HG02840 (cell line): ENCODE measurements at regions not wholly inside any gene's neighbourhood (a gene's known extent, or its start where the extent isn't known, plus 50 kb on each side); places are given as distances from the start of the nearest gene placed in this dataset.
"Not testable (repeated sequence)": the region's sequence is repeated elsewhere in the genome, so short reads cannot be mapped to it uniquely, and the experiment has no call there.

ENCODE experiments used
- ATAC-seq: cut with Tn5 transposase; IDR thresholded peaks from one replicate; pipeline ENCODE4 v1.9.1; 2021; ENCODE audit warnings: mild to moderate bottlenecking, moderate library complexity, moderate number of reproducible peaks; ENCODE audit not compliant: unreplicated experiment, low FRiP score

DNA sequence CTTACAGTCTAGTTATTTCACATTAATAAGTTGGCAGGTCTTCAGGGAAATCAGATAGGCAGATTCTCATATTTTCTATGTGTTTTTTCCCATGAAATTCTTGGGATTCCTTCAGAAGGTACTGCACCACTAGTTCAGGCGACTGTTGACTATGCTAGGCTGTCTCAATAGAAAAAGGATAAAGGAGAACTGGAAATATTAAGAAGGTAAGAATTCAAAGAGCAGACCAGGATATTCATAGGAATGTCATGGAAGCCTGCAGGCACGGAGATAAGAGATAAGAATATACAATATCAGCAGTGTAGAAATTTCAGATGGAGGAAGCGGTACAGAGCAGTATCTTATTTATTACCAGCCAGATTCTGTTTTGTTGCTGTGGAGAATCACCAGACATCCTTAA is 432.1 kb upstream of the MDFIC2 start:
- ATAC-seq: no peak

DNA sequence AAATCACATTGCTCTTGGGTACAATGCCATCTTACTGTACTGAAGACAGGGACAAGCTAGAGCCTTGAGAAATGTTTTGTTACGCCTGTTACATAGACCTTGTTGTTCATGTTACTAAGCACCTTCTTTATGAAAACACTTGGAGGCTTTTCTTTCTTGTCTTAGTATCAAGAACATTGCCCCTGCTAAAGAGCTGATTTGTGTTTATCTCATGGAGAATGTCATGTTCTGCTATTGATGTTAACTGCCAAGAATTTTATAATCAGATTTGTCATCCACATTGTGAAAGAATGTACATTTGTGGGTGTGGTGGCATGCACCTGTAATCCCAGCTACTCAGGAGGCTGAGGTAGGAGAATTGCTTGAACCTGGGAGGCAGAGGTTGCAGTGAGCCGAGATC is 431.3 kb upstream of the MDFIC2 start:
- no peak for ATAC-seq

DNA sequence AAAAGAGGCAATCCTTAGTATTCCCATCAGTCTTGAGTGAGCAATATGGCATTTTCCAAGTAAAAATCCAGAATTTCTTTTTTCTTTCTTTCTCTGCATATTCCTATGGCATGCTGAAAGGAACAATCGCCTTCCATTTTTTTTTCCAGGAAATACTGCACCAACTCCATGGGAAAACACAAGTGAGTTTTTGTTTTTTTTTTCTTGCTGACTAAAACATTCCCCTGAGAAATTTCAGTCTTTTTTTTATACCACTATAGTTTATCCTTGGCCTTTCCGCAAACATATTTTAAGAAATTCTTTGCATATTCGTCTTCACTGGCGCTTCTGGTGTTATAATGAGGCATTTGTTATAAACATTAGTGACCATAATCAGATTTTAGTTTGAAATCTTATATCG is 429.6 kb upstream of the MDFIC2 start:
- no peak for ATAC-seq

DNA sequence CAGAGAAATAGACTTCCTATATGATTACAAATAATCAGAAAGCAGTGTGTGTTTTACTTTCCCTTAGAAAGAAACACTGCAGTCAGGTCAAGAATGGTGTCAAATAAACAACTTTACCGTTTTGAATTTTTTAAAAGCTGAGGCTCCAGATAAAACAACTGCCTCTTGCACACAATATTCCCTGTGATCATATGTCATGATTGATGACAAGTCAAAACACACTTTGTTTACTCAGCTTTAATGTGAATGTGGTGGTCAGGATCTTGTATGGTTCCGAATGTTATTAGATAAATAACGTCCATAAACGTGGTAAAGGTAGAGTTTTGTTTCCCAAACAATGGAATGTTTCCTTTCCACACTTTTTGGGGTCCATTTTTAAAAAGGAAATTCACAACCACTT is 428.4 kb upstream of the MDFIC2 start:
- ATAC-seq: no peak

DNA sequence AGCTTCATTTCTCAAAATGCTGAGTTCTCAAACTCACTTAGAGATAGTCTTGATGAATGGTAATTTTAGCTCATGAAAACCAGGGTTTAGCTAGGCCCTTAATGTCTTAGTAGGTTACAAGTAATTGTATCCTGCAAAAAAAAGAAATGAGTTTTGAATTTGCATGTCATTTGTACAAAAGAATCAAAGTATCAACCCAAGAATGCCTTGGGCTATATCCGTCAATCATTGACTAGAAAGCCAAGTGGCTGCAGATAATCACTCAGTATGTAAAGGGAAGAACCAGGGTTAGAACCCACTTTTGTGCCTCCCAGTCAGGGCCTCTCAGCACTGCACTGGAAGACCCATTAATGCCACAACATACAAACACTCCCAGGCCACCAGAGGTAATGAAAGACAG is 427.6 kb upstream of the MDFIC2 start:
- no peak for ATAC-seq

DNA sequence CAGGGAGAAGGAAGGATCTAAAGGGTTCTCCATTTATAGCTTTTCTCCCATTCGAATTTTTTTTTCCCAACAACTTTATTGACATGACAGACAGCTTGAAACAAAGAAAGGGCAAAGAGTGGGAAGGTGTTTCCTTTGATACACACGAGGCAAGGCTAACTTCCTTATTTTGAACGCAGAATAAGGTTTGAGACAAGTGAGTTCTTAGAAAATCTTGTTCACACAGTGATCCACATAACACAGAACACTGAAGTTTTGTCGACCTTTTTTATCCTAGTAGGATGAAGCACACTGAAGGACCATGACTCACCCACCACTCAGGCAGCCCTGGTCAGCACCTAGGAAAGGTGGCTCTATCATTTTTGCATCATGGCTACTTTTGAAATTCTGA is 425.8 kb upstream of the MDFIC2 start:
- ATAC-seq: no peak

DNA sequence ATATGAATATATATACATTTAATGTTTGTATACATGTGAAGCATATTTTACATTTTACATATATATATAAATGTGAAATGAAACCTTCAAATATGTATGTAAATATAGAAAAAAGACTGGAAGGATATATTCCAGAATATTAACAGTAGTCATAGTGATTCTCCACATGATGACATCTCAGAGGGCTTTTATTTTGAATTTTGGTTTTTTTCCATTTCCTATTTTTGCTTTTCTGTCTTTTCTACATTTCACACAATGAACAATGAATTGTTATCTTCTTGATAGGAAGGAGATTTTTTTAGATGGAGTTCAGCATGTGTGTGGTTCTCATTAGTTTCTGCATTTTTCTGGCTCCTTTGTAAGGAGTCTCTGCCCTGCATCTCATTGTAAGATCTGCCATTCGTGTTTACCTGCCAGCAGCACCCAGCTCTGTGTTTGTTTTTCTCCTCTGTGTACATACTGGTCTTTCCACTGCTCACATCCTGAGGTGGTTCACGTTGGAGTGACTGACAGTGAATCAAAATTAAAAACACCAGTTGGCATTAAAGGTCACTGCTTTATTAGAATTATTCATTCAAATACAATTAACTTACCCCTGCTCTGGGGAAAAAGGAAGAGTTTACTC is 425.3 kb upstream of the MDFIC2 start:
- ATAC-seq: no peak

DNA sequence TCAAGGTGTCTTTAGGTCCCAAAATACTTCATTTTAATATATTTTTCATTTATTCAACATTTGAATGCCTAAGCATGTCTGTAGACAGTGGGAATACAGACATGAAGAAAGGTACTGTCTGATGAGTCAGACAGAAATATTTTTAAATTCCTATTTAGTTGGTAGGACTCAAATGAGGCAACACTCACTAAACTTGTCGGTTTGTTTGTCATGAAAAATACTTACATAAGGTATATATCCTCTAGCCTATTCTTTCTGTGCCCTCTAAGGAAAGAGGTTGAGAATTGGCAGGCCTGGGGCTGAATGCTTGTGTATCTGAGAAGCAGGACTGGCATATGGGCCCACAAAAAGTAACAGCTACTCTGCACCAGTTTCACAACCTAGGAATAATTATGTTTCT is 423.6 kb upstream of the MDFIC2 start:
- ATAC-seq: no peak

DNA sequence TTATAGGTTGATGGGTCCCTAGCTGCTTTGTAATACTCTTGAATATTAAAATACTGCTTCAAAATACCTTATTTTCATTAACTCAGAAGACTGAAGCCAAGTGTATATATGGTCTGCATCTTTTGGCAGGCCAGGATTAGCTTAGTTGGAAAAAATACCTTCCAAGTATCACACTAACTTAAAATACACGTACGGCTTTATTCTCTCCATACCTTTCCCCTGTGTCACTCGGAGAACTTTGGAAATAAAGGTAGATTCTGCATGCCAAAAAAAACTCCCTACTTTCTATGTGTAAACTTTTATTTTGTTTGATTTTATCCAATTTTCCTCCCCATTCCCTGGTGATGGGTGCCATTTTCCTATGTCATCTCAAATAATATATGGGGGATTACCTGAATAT is 422.3 kb upstream of the MDFIC2 start:
- no peak for ATAC-seq

DNA sequence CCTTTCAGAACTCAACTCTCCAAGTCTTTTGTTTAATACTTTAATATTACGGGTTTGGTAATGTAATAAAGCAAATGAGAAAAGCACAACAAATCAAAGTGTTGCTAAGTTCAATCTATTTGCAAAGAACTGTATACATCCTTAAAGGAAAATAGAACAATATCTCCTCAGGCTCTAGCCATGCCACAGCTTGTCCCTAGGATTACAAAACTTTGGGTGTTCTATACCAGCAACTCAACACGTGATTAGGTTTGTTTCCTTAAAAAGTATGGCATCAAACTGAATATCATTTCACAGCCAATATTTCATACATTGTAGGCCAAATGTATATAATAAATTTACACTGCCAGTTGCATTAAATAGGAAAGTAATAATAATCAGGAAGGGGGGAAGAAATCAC is 418.6 kb upstream of the MDFIC2 start:
- no peak for ATAC-seq

DNA sequence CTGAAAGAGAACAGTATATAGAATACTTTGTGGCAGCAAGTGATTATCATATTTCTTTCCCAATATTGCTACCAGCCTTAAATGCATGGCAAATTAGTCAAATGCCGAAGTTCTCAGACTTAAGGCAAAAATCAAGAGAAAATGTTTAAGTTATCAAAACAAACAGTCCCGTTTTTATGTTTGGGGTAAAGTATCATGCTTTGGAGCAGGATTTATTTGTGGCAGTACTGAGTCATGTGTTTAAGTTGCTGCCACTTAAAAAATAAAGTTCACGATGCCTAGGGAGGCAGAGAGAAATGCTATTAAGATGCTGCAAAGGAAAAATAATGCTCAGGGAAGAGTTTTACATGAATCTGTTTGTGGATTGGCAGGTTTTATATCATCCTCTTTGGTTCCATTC is 417.4 kb upstream of the MDFIC2 start:
- ATAC-seq: no peak

DNA sequence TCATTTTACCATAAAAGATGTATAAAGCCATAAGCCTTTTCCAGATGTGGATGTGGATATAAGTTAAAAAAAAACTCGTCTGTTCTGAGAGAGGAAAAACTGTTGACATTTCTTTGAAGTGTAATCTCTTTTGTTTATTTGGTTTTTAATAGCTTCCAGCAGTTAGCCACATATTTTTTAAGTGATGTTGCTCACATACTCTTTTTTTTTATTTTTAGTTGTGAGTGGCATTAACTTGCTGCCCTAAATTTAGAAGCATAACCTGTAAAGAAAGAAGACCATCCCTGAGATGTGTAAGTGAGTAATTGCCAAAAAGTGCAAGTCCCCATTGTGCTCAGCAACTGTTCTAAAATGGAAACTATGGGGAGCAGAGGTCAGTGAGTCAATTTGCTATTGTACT is 415.9 kb upstream of the MDFIC2 start:
- ATAC-seq: no peak

DNA sequence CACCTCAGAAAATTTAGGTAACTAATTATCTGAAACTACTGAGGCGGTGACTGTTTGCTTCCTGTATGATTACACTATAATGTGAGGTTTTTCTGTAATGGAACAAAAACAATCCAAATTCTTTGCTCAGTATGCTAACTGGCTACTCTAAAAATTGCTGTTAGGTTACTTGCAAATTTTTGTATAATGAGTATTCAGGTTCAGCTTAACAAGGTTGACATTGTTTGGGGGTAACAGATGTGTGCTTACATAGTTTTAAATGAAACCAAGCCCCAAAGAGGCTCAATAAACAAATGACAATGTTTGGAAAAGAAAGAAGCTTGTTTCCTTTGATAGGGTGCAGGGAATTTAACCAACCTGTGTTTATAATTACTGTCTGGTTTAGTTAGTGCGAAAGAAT is 414.5 kb upstream of the MDFIC2 start:
- ATAC-seq: no peak

DNA sequence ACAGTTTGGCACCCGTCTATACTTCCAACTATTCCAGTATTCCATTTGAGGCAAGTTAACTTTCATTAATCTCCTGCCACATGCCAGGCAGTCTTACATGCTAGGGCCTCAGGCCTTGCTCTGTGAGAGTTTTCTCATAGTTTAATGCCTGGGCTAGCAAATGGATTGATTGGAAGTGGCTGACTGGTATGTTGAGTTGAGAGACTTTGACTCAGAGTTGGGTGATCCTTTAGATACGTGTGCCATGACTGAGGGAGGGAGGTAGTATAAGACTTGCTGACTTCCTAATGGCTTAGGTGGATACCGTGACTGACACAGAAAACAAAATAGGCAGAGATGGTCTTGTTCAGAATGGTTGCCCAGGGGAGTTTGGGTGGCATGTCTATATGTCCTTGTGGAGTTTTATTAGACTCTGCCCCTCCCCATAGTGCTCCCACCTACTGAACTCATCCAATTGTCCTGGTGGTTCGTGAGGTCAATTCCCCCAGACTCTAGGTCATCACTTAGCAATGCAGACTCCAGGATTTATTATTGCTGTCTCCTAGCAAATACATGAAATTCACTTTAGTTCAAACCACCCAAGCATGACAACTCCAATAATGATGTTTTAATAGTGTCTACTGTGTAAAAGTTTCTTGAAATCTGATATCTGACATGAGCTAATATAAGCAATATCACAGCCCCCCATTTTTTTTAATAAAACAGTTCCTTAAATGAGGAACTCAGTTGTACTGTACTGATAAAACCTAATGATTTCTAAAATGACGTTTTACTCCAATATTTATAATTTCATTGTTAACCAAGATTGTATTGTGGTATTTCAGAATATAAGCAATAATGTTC is 413.9 kb upstream of the MDFIC2 start:
- ATAC-seq: no peak

DNA sequence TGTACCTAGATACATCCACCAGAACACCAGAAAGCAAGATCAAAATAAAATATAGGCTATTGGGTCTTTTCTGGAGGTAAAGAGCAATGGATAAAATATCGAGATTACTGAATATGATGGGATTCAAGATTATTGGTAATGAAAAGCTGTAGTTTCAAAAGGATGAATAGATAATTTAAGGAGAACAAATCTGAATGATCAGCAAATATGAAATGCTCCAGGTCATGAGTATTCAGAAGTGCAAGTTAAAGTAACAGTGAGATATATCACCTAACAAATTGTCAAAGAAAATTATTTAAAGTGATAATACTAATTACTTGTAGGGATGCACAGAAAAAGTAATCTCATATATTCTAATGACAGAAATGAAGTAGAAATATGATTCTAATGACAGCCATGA is 409.6 kb upstream of the MDFIC2 start:
- ATAC-seq: no peak

DNA sequence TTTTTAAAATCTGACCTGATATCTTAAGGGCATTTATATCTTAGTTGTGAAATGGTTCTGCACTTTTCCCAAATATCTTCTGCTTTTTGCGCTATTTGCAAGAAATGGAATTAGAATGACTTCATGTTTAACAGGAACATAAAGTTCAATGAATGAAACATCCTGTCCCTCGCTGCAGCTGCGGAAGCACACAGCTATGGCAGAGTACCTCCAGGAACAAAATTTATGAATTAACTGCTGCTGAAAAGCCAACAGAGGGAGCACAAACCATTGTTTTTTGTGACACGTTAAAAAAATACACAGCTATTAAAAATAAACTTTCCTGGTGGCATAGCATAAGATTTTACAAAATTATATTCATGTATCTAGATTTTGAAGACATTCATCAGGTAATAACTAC is 404.4 kb upstream of the MDFIC2 start:
- no peak for ATAC-seq

DNA sequence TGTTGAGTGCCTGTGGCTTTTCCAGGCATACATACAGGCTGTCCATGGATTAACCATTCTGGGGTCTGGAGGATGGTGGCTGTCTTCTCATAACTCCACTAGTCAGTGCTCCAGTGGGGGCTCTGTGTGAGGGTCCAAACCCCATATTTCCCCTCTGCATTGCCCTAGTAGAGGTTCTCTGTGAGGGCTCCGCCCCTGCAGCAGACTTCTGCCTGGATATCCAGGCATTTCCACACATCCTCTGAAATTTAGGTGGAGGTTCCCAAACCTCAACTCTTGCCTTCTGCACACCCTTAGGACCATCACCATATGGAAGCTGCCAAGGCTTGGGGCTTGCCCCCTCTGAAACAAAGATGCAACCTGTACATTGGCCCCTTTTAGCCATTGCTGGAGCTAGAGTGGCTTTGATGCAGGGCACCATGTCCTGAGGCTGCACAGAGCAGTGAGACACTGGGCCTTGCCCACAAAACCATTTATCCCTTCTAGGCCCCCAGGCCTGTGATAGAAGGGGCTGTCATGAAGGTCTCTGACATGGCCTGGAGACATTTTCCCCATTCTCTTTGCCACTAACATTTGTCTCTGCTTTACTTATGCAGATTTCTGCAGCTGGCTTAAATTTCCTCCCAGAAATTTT is 400.1 kb upstream of the MDFIC2 start:
- ATAC-seq: no peak

DNA sequence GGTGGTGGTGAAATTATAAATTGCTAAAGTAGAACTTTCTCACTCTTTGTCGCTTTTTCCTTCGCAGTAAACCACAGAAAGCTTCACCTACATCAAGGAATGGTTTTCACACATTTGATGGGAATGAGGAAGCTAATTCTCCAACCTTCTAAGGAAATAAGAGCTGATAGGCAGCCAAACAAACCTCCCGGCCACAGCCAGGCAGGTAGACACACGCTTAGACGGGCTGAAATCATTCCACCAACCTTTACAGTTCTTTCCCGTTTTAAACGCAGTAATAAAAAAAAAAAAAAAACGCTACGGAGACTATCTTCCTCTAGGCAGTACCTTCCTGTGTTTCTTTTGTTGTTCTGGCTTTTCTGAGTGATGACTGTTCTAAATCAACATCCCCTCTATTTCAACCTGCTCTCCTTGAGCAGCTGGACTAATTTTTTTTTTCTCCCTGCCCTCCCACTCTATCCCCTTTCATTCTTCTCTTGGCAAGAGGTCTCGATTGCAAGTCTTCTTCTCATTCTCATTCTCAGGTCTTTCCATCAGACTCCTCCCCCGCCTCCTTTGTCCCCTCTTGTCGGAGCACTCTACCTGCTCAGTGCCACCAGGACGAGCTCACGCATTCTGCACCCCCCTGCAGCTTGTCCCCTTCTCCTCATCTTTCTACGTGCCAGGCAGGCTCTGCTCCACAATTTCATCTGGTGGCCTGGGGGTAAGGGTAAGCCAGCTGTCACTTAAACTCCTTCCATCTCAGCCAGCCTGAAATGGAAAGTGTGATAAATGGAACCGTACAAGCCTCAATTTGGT is 391.1 kb upstream of the MDFIC2 start:
- no peak for ATAC-seq

DNA sequence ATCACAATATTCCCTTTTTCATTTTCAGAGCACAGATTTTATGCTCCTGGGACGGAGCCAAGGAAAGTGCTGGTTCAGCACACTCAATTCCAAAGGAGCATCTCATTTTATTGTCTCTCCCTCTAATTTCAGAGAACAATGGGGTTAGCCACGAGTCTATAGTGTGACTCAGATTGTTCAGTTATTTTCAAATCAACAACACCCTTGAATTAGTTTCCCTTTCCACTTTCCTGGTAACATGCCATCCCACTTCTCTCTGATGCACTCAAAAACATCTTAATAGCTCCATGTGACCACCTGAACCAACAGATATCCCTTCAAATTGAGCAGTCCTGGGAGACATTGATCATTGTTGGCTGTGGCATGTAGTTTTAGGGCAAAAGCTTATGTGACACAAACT is 389.7 kb upstream of the MDFIC2 start:
- ATAC-seq: no peak

DNA sequence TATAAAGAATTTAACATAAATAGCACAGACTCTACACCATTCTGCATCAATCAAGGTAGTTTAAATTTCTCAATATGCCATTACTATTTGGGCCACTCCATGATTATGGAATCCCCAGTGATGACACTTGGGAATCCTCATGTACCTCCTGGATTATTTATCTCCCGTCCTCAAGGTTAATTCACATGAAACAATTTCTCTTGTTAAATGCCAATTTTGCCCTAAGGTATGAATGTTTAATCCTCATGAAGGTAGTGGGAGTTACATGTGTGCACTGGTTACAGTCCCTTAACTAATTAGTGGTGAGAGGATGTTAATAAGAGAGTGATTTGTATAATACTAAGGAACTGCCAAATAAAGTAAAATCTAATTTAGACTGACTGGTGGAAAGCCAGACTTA is 372.3 kb upstream of the MDFIC2 start:
- no peak for ATAC-seq

DNA sequence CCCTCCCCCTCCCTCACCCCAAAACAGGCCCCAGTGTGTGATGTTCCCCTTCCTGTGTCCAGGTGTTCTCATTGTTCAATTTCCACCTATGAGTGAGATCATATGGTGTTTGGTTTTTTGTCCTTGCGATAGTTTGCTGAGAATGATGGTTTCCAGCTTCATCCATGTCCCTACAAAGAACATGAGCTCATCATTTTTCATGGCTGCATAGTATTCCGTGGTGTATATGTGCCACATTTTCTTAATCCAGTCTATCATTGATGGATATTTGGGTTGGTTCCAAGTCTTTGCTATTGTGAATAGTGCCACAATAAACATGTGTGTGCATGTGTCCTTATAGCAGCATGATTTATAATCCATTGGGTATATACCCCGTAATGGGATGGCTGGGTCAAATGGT is 363.4 kb upstream of the MDFIC2 start:
- not testable (repeated sequence) for ATAC-seq
